ENCODE measurements at regions not wholly inside any gene's neighbourhood (a gene's known extent, or its start where the extent isn't known, plus 50 kb on each side); places are given as distances from the start of the nearest gene placed in this dataset.

- Histone ChIP-seq H4K20me1 (ENCODE audit: low read depth, low read length) (no peaks in the 10 kb centered on the region), H3K36me3 (ENCODE audit: low read length) (no peaks in the 10 kb centered on the region), H3K4me3 (ENCODE audit: insufficient read depth, low read length, poor library complexity, severe bottlenecking) (no peak overlapping the region), H3K9me3 (ENCODE audit: insufficient read depth, low read length) (no peaks in the 10 kb centered on the region), H3K27me3 (ENCODE audit: low read length) (no peaks in the 10 kb centered on the region), H3K9ac (ENCODE audit: low read length) (no peak overlapping the region), H3K79me2 (ENCODE audit: insufficient read depth, low read length) (no peaks in the 10 kb centered on the region), H3K27ac (ENCODE audit: low read depth, low read length) (no peak overlapping the region), H3K9me2 (replicated peaks; ENCODE audit: insufficient read depth, low read length) (no peaks in the 10 kb centered on the region), H3K4me2 (ENCODE audit: low read depth, low read length, poor library complexity, severe bottlenecking) (no peak overlapping the region), H3F3A (ENCODE audit: insufficient read depth) (no peaks in the 10 kb centered on the region), H2AFZ (ENCODE audit: low read depth, low read length, severe bottlenecking) (no peak overlapping the region)
- no peak for TF ChIP-seq EZH2phosphoT487 (conservative IDR thresholded peaks at IDR 0.05; ENCODE audit: low read length)
- TF ChIP-seq, protein P1, sequence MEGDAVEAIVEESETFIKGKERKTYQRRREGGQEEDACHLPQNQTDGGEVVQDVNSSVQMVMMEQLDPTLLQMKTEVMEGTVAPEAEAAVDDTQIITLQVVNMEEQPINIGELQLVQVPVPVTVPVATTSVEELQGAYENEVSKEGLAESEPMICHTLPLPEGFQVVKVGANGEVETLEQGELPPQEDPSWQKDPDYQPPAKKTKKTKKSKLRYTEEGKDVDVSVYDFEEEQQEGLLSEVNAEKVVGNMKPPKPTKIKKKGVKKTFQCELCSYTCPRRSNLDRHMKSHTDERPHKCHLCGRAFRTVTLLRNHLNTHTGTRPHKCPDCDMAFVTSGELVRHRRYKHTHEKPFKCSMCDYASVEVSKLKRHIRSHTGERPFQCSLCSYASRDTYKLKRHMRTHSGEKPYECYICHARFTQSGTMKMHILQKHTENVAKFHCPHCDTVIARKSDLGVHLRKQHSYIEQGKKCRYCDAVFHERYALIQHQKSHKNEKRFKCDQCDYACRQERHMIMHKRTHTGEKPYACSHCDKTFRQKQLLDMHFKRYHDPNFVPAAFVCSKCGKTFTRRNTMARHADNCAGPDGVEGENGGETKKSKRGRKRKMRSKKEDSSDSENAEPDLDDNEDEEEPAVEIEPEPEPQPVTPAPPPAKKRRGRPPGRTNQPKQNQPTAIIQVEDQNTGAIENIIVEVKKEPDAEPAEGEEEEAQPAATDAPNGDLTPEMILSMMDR (IDR thresholded peaks at IDR 0.05; ENCODE audit: insufficient read depth, low read length, poor library complexity, severe bottlenecking): no peak
Measured at GRCh38 chr13:50629497-50629896, 214.0 kb downstream of the DLEU7 start.

DNA sequence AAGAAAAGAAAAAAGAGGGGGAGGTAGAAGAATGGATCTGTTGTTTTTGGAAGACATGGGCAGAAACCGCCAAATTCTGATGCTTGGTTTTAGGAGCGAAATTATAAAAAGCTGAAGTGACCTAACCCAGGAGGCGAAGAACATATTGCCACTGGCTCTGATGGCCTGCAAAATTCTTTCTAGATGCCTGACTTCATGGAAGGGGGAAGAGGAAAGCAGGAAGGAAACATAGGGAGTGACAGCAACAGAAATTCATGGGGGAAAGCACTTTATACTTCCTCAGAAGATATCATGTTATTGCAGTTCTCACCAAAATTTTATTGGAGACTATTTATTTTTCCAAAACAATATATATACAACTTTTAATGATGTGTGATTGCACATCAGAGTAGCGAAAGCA, 213.5 kb downstream of the DLEU7 start:
- Histone ChIP-seq H3K9me3 (ENCODE audit: insufficient read depth, low read length) (no peaks in the 10 kb centered on the region), H3K27me3 (ENCODE audit: low read length) (no peaks in the 10 kb centered on the region), H3K4me2 (ENCODE audit: low read depth, low read length, poor library complexity, severe bottlenecking) (no peak overlapping the region), H3K79me2 (ENCODE audit: insufficient read depth, low read length) (no peaks in the 10 kb centered on the region), H3K4me3 (ENCODE audit: insufficient read depth, low read length, poor library complexity, severe bottlenecking) (no peak overlapping the region), H4K20me1 (ENCODE audit: low read depth, low read length) (no peaks in the 10 kb centered on the region), H3F3A (ENCODE audit: insufficient read depth) (no peaks in the 10 kb centered on the region), H3K9me2 (replicated peaks; ENCODE audit: insufficient read depth, low read length) (no peaks in the 10 kb centered on the region), H3K9ac (ENCODE audit: low read length) (no peak overlapping the region), H2AFZ (ENCODE audit: low read depth, low read length, severe bottlenecking) (no peak overlapping the region), H3K27ac (ENCODE audit: low read depth, low read length) (no peak overlapping the region), H3K36me3 (ENCODE audit: low read length) (no peaks in the 10 kb centered on the region)
- TF ChIP-seq, protein P1 (IDR thresholded peaks at IDR 0.05; ENCODE audit: insufficient read depth, low read length, poor library complexity, severe bottlenecking): no peak
- TF ChIP-seq EZH2phosphoT487 (conservative IDR thresholded peaks at IDR 0.05; ENCODE audit: low read length): no peak

DNA sequence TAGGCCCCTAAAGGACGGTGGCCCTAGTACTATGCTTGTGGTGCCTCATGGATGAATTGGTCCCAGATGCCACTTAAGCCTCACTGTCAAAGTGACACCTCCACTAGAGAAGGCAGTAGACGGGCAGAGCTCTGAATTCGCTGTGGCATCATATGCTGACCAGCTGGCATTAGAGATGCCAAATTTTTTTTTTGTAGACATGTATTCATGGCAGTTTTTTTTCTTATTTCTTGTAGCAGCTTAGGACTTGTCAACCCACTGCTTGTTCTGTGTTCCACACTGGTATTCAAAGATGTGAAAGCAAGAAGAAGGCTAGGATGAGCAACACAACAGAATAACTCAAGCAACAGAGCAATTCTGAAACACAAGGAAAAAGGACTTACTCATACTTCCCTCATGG, 212.5 kb downstream of the DLEU7 start:
- H3K9ac ChIP-seq (ENCODE audit: low read length): no peak overlapping the region
- H3K4me2 ChIP-seq (ENCODE audit: low read depth, low read length, poor library complexity, severe bottlenecking): no peak overlapping the region
- H2AFZ ChIP-seq (ENCODE audit: low read depth, low read length, severe bottlenecking): no peak overlapping the region
- no peaks in the 10 kb centered on the region for H3F3A ChIP-seq (ENCODE audit: insufficient read depth)
- H3K9me3 ChIP-seq (ENCODE audit: insufficient read depth, low read length): no peaks in the 10 kb centered on the region
- H3K27me3 ChIP-seq (ENCODE audit: low read length): no peaks in the 10 kb centered on the region
- H4K20me1 ChIP-seq (ENCODE audit: low read depth, low read length): no peaks in the 10 kb centered on the region
- H3K9me2 ChIP-seq (replicated peaks; ENCODE audit: insufficient read depth, low read length): no peaks in the 10 kb centered on the region
- H3K4me3 ChIP-seq (ENCODE audit: insufficient read depth, low read length, poor library complexity, severe bottlenecking): no peak overlapping the region
- no peak overlapping the region for H3K27ac ChIP-seq (ENCODE audit: low read depth, low read length)
- TF ChIP-seq EZH2phosphoT487 (conservative IDR thresholded peaks at IDR 0.05; ENCODE audit: low read length): no peak
- TF ChIP-seq, protein P1 (IDR thresholded peaks at IDR 0.05; ENCODE audit: insufficient read depth, low read length, poor library complexity, severe bottlenecking): no peak
- H3K79me2 ChIP-seq (ENCODE audit: insufficient read depth, low read length): no peaks in the 10 kb centered on the region
- H3K36me3 ChIP-seq (ENCODE audit: low read length): no peaks in the 10 kb centered on the region

Data from SU-DHL-6 (cell line).